IMR-90 (cell line): ENCODE measurements at regions not wholly inside any gene's neighbourhood (a gene's known extent, or its start where the extent isn't known, plus 50 kb on each side); places are given as distances from the start of the nearest gene placed in this dataset.

Source experiments
- ATAC-seq: fragments of 200-7000 bp; cut with Tn5 transposase; 2 replicates; pipeline ENCODE4 v1.9.1; 2020; ENCODE audit warnings: low read depth, mild to moderate bottlenecking, moderate library complexity
- BruUV-seq: library from RNA; stranded (reverse); fragments of 400-500 nt; replicated peaks from 2 replicates; lab custom pipeline; 2021; lab: Mats Ljungman, UMichigan
- CTCF ChIA-PET: fragments of 300-600 bp; formaldehyde crosslinking; extraction: SDS; loops from one replicate; lab custom pipeline; 2021; ENCODE audit warnings: antibody characterized with exemption; lab: Yijun Ruan, JAX
- POLR2A ChIA-PET: fragments of 300-600 bp; sonication (Branson Sonifier 250); formaldehyde crosslinking; loops from one replicate; lab custom pipeline; 2022; ENCODE audit warnings: antibody characterized with exemption; ENCODE audit not compliant: unreplicated experiment; lab: Charles Lee
- DNase-seq: peaks from one replicate; pipeline ENCODE4 v3.0.0; 2013
- H2AFZ ChIP-seq: replicated peaks from 2 replicates; pipeline ENCODE3; 2013; ENCODE audit warnings: low read length, mild to moderate bottlenecking; ENCODE audit not compliant: poor library complexity
- H2AK5ac ChIP-seq: 2 replicates; pipeline ENCODE4 v1.6.1; 2013; ENCODE audit warnings: low read depth, low read length, inconsistent platforms
- H2AK9ac ChIP-seq: replicated peaks from 2 replicates; pipeline ENCODE3; 2013; ENCODE audit warnings: mild to moderate bottlenecking, low read depth, low read length, moderate library complexity; ENCODE audit not compliant: poor library complexity
- H2BK120ac ChIP-seq: 2 replicates; pipeline ENCODE4 v1.6.1; 2013; ENCODE audit warnings: low read depth, low read length, inconsistent platforms
- H2BK15ac ChIP-seq: 3 replicates; pipeline ENCODE4 v1.6.1; 2013; ENCODE audit warnings: low read depth, low read length, inconsistent platforms
- H2BK20ac ChIP-seq: 2 replicates; pipeline ENCODE4 v1.6.1; 2013; ENCODE audit warnings: low read depth, mild to moderate bottlenecking, inconsistent platforms, low read length, moderate library complexity
- H2BK5ac ChIP-seq: 2 replicates; pipeline ENCODE4 v1.6.1; 2013; ENCODE audit warnings: mild to moderate bottlenecking, low read depth, low read length, inconsistent platforms; ENCODE audit not compliant: poor library complexity, severe bottlenecking
- H3K14ac ChIP-seq: replicated peaks from 2 replicates; pipeline ENCODE4 v1.6.1; 2013; ENCODE audit warnings: low read depth, low read length, inconsistent platforms
- H3K18ac ChIP-seq: 2 replicates; pipeline ENCODE4 v1.6.1; 2013; ENCODE audit warnings: low read depth, low read length, control low read depth
- H3K23ac ChIP-seq: 2 replicates; pipeline ENCODE4 v1.6.1; 2013; ENCODE audit warnings: low read depth, low read length, inconsistent platforms
- H3K27ac ChIP-seq: 2 replicates; pipeline ENCODE4 v1.5.1; 2013; ENCODE audit warnings: mild to moderate bottlenecking, control low read depth, low read length; ENCODE audit not compliant: insufficient read depth
- H3K27me3 ChIP-seq: 2 replicates; pipeline ENCODE4 v1.6.1; 2013; ENCODE audit warnings: low read length; ENCODE audit not compliant: control insufficient read depth, insufficient read depth
- H3K36me3 ChIP-seq: 2 replicates; pipeline ENCODE4 v1.6.1; 2013; ENCODE audit warnings: low read length, mixed read lengths; ENCODE audit not compliant: control insufficient read depth, insufficient read depth
- H3K4ac ChIP-seq: 2 replicates; pipeline ENCODE4 v1.6.1; 2013; ENCODE audit warnings: low read depth, low read length, inconsistent platforms
- H3K4me1 ChIP-seq: 2 replicates; pipeline ENCODE4 v1.6.1; 2013; ENCODE audit warnings: low read length, mixed read lengths; ENCODE audit not compliant: control insufficient read depth, insufficient read depth
- H3K4me2 ChIP-seq: 2 replicates; pipeline ENCODE4 v1.6.1; 2013; ENCODE audit warnings: low read depth, mild to moderate bottlenecking, control low read depth, low read length, moderate library complexity
- H3K4me3 ChIP-seq: 2 replicates; pipeline ENCODE4 v1.5.1; 2013; ENCODE audit warnings: low read depth, mild to moderate bottlenecking, control low read depth, low read length, moderate library complexity; ENCODE audit not compliant: insufficient read depth
- H3K56ac ChIP-seq: 2 replicates; pipeline ENCODE4 v1.6.1; 2013; ENCODE audit warnings: low read length, inconsistent platforms; ENCODE audit not compliant: insufficient read depth; ENCODE audit errors: extremely low read depth
- H3K79me1 ChIP-seq, 2 experiments: 2 replicates each; pipeline ENCODE4 v1.6.1; 2013; ENCODE audit warnings: low read length in 2 of 2, inconsistent platforms in 1 of 2, low read depth in 1 of 2
- H3K9ac ChIP-seq: 2 replicates; pipeline ENCODE4 v1.6.1; 2013; ENCODE audit warnings: low read depth, low read length, control low read depth
- H3K9me1 ChIP-seq: 2 replicates; pipeline ENCODE4 v1.6.1; 2013; ENCODE audit warnings: low read length, inconsistent platforms; ENCODE audit not compliant: insufficient read depth
- H3K9me3 ChIP-seq: 2 replicates; pipeline ENCODE4 v1.6.1; 2013; ENCODE audit warnings: low read length; ENCODE audit not compliant: control insufficient read depth, insufficient read depth
- H4K20me1 ChIP-seq: 2 replicates; pipeline ENCODE4 v1.6.1; 2013; ENCODE audit warnings: low read length, inconsistent platforms; ENCODE audit not compliant: insufficient read depth
- H4K5ac ChIP-seq: 2 replicates; pipeline ENCODE4 v1.6.1; 2013; ENCODE audit warnings: mild to moderate bottlenecking, low read depth, low read length, control low read depth
- H4K8ac ChIP-seq, 2 experiments: 2 replicates each; pipeline ENCODE4 v1.6.1; 2013; ENCODE audit warnings: low read depth in 2 of 2, low read length in 2 of 2, control low read depth in 1 of 2, inconsistent platforms in 1 of 2
- H4K91ac ChIP-seq: 2 replicates; pipeline ENCODE4 v1.6.1; 2013; ENCODE audit warnings: low read depth, low read length, inconsistent platforms; ENCODE audit not compliant: insufficient read depth
- BHLHE40 ChIP-seq: fragments of 150-350 bp; IDR thresholded peaks from 2 replicates; pipeline ENCODE4 v1.6.1; 2016; ENCODE audit warnings: mild to moderate bottlenecking, low read depth, low read length
- CHD1 ChIP-seq: IDR thresholded peaks from 2 replicates; pipeline ENCODE4 v1.6.1; 2012; ENCODE audit warnings: low read depth, low read length, improper control_type of control experiment
- FOS ChIP-seq: fragments of 150-350 bp; IDR thresholded peaks from 2 replicates; pipeline ENCODE4 v1.6.1; 2016; ENCODE audit warnings: low read depth, low read length
- MAZ ChIP-seq: IDR thresholded peaks from 2 replicates; pipeline ENCODE4 v1.6.1; 2012; ENCODE audit warnings: low read depth, mild to moderate bottlenecking, low read length, improper control_type of control experiment, moderate library complexity, borderline replicate concordance
- MXI1 ChIP-seq: IDR thresholded peaks from 2 replicates; pipeline ENCODE4 v1.6.1; 2012; ENCODE audit warnings: low read depth, mild to moderate bottlenecking, low read length, moderate library complexity, borderline replicate concordance
- NFE2L2 ChIP-seq: fragments of 150-350 bp; IDR thresholded peaks from 2 replicates; pipeline ENCODE4 v1.6.1; 2016; ENCODE audit warnings: low read depth, mild to moderate bottlenecking, low read length
- RAD21 ChIP-seq: IDR thresholded peaks from 2 replicates; pipeline ENCODE4 v1.6.1; 2012; ENCODE audit warnings: low read length, improper control_type of control experiment
- RCOR1 ChIP-seq: IDR thresholded peaks from 2 replicates; pipeline ENCODE4 v1.6.1; 2012; ENCODE audit warnings: mild to moderate bottlenecking, low read length, improper control_type of control experiment; ENCODE audit not compliant: insufficient replicate concordance
- RFX5 ChIP-seq: IDR thresholded peaks from 2 replicates; pipeline ENCODE4 v1.8.0; 2012; ENCODE audit warnings: low read depth, mild to moderate bottlenecking, low read length, moderate library complexity
- WGBS, 2 experiments: methylation state at CpG; one replicate each; pipeline versions ENCODE4 v1.1.5 to v1.1.7; 2013; ENCODE audit warnings: missing lambda C conversion rate in 2 of 2; ENCODE audit not compliant: insufficient read length in 1 of 2; ENCODE audit errors: extremely low coverage in 2 of 2; 5-methylcytosine and 5-hydroxymethylcytosine counted together
- dilution Hi-C: fragments of 300-500 bp; cut with HindIII; formaldehyde crosslinking; loops from one replicate; pipeline ENCODE4 v1.14.3; 2018; ENCODE audit warnings: low sequenced_read_pairs; ENCODE audit not compliant: unreplicated experiment
- in situ Hi-C: fragments of 300-500 bp; cut with MboI; formaldehyde crosslinking; loops from 3 replicates; pipeline ENCODE4 v1.14.3; 2019; ENCODE audit warnings: low sequenced_read_pairs, inconsistent platforms, mixed read lengths
- intact Hi-C: fragments of 100-400 bp; cut with micrococcal nuclease; formaldehyde crosslinking; loops from 2 replicates; pipeline ENCODE4 v1.10.0; 2022
- TF ChIP-seq, protein P1 (sequence below): fragments of 150-350 bp; IDR thresholded peaks from 2 replicates; pipeline ENCODE4 v1.6.1; 2016; ENCODE audit warnings: low read depth, mild to moderate bottlenecking, low read length, moderate library complexity, borderline replicate concordance
- TF ChIP-seq, protein P2 (sequence below): fragments of 150-350 bp; IDR thresholded peaks from 2 replicates; pipeline ENCODE4 v1.6.1; 2017; ENCODE audit warnings: mild to moderate bottlenecking, antibody characterized with exemption, low read length, low read depth

GRCh38 chr2:15111718-15112117 lies 449.4 kb downstream of the NBAS start:
- Histone ChIP-seq H2BK5ac (no peak overlapping the region), H2AK5ac (no peak overlapping the region), H4K5ac (no peak overlapping the region), H3K4me2 (no peak overlapping the region), H4K8ac (no peak overlapping the region), H3K79me1 (no peaks in the 10 kb centered on the region), H3K36me3 (no peaks in the 10 kb centered on the region), H3K9ac (no peak overlapping the region), H4K20me1 (no peaks in the 10 kb centered on the region), H3K9me1 (no peaks in the 10 kb centered on the region), H3K18ac (no peak overlapping the region), H3K4me3 (no peak overlapping the region), H3K23ac (no peak overlapping the region), H2AK9ac (no peak overlapping the region), H3K14ac (no peak overlapping the region), H2BK20ac (no peak overlapping the region), H3K27me3 (no peaks in the 10 kb centered on the region), H2BK15ac (no peak overlapping the region), H4K91ac (no peak overlapping the region), H3K9me3 (peaks cover 4% of the 10 kb centered on the region; the same call in 1 of the 2 replicates), H2BK120ac (no peak overlapping the region), H3K4me1 (no peaks in the 10 kb centered on the region), H3K4ac (no peak overlapping the region), H3K56ac (no peak overlapping the region), H2AFZ (no peak overlapping the region), H3K27ac (no peak overlapping the region)
- TF ChIP-seq RCOR1 (no peak), CHD1 (no peak), MXI1 (no peak), FOS (no peak), RAD21 (no peak), RFX5 (no peak), MAZ (no peak), NFE2L2 (no peak), BHLHE40 (no peak)
- TF ChIP-seq, protein P1, sequence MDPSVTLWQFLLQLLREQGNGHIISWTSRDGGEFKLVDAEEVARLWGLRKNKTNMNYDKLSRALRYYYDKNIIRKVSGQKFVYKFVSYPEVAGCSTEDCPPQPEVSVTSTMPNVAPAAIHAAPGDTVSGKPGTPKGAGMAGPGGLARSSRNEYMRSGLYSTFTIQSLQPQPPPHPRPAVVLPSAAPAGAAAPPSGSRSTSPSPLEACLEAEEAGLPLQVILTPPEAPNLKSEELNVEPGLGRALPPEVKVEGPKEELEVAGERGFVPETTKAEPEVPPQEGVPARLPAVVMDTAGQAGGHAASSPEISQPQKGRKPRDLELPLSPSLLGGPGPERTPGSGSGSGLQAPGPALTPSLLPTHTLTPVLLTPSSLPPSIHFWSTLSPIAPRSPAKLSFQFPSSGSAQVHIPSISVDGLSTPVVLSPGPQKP: no peak
- TF ChIP-seq, protein P2, sequence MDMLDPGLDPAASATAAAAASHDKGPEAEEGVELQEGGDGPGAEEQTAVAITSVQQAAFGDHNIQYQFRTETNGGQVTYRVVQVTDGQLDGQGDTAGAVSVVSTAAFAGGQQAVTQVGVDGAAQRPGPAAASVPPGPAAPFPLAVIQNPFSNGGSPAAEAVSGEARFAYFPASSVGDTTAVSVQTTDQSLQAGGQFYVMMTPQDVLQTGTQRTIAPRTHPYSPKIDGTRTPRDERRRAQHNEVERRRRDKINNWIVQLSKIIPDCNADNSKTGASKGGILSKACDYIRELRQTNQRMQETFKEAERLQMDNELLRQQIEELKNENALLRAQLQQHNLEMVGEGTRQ: no peak
- no CpG with 5 or more reads among the region's 1 CpG for WGBS, 2 experiments
- no peak for DNase-seq
- ChIA-PET POLR2A (no interaction called here), CTCF (no interaction called here)
- in situ Hi-C loops: no loop called here
- BruUV-seq: no TSS peak
- intact Hi-C loops: no loop called here
- no peak for ATAC-seq
- dilution Hi-C loops: no loop called here
